Activated T-cell treated with anti-CD3 and anti-CD28 coated beads, Interleukin-2, amount 50 U/mL, for 48 hours (primary cell): ENCODE measurements at regions not wholly inside any gene's neighbourhood (a gene's known extent, or its start where the extent isn't known, plus 50 kb on each side); places are given as distances from the start of the nearest gene placed in this dataset.

Experiments
- DNase-seq, 2 experiments: peaks; one replicate each; pipeline ENCODE4 v3.0.0-alpha.2; 2020

- no peak for DNase-seq
Observed at GRCh38 chr9:108012886-108013665, 523.5 kb upstream of the KLF4 start.

- DNase-seq, result no peak
Observed at GRCh38 chr9:108012405-108012804, 522.8 kb upstream of the KLF4 start.

GRCh38 chr9:108003526-108003925 lies 514.0 kb upstream of the KLF4 start:
- no peak for DNase-seq

- no peak for DNase-seq
Observed at GRCh38 chr9:108002371-108002956, 512.9 kb upstream of the KLF4 start.

GRCh38 chr9:108001237-108001636 lies 511.7 kb upstream of the KLF4 start:
- no peak for DNase-seq

GRCh38 chr9:107999890-108000289 lies 510.3 kb upstream of the KLF4 start:
- DNase-seq, result no peak

- DNase-seq, result no peak
Observed at GRCh38 chr9:107999011-107999410, 509.4 kb upstream of the KLF4 start.

GRCh38 chr9:107994648-107995047 lies 505.1 kb upstream of the KLF4 start:
- no peak for DNase-seq

GRCh38 chr9:107992271-107992670 lies 502.7 kb upstream of the KLF4 start:
- no peak for DNase-seq

GRCh38 chr9:107991581-107991980 lies 502.0 kb upstream of the KLF4 start:
- DNase-seq, result no peak

GRCh38 chr9:107989544-107989943 lies 500.0 kb upstream of the KLF4 start:
- DNase-seq, result no peak

GRCh38 chr9:107989099-107989498 lies 499.5 kb upstream of the KLF4 start:
- DNase-seq, result no peak

GRCh38 chr9:107984956-107985355 lies 495.4 kb upstream of the KLF4 start:
- no peak for DNase-seq

GRCh38 chr9:107983762-107984161 lies 494.2 kb upstream of the KLF4 start:
- DNase-seq, result no peak

- DNase-seq, result no peak
Observed at GRCh38 chr9:107983181-107983603, 493.6 kb upstream of the KLF4 start.

- DNase-seq, result no peak
Observed at GRCh38 chr9:107982745-107983144, 493.2 kb upstream of the KLF4 start.

- DNase-seq, result no peak
Observed at GRCh38 chr9:107982001-107982400, 492.4 kb upstream of the KLF4 start.

- no peak for DNase-seq
Observed at GRCh38 chr9:107980984-107981383, 491.4 kb upstream of the KLF4 start.

GRCh38 chr9:107976767-107977166 lies 487.2 kb upstream of the KLF4 start:
- no peak for DNase-seq

- no peak for DNase-seq
Observed at GRCh38 chr9:107975426-107976010, 485.9 kb upstream of the KLF4 start.

GRCh38 chr9:107973451-107973850 lies 483.9 kb upstream of the KLF4 start:
- no peak for DNase-seq

GRCh38 chr9:107972346-107972745 lies 482.8 kb upstream of the KLF4 start:
- no peak for DNase-seq

GRCh38 chr9:107971241-107971640 lies 481.7 kb upstream of the KLF4 start:
- DNase-seq, result no peak

GRCh38 chr9:107970726-107971125 lies 481.2 kb upstream of the KLF4 start:
- DNase-seq, result no peak
